BJ (cell line): ENCODE measurements at regions not wholly inside any gene's neighbourhood (a gene's known extent, or its start where the extent isn't known, plus 50 kb on each side); places are given as distances from the start of the nearest gene placed in this dataset.

ENCODE experiments used
- CTCF ChIA-PET: fragments of 350-600 bp; formaldehyde crosslinking; extraction: SDS; loops from one replicate; lab custom pipeline; 2021; ENCODE audit warnings: antibody characterized with exemption, inconsistent platforms; lab: Yijun Ruan, JAX
- POLR2A ChIA-PET: fragments of 300-600 bp; sonication (Branson Sonifier 250); formaldehyde crosslinking; extraction: SDS; loops from one replicate; lab custom pipeline; 2021; ENCODE audit warnings: antibody characterized with exemption; lab: Charles Lee
- DNase-seq: peaks from one replicate; pipeline ENCODE4 v3.0.0-alpha.2; 2011; ENCODE audit warnings: low read depth
- H3K27me3 ChIP-seq: 2 replicates; pipeline ENCODE4 v1.6.0; 2011; ENCODE audit warnings: low read length; ENCODE audit not compliant: control insufficient read depth, insufficient read depth
- H3K36me3 ChIP-seq: 2 replicates; pipeline ENCODE4 v1.5.1; 2011; ENCODE audit warnings: low read length; ENCODE audit not compliant: control insufficient read depth, insufficient read depth
- H3K4me3 ChIP-seq: 2 replicates; pipeline ENCODE4 v1.5.1; 2011; ENCODE audit warnings: low read depth, mild to moderate bottlenecking, control low read depth, low read length
- CTCF ChIP-seq: IDR thresholded peaks from 2 replicates; pipeline ENCODE4 v1.5.1; 2011; ENCODE audit warnings: low read depth, mild to moderate bottlenecking, control low read depth, inconsistent platforms, low read length, moderate library complexity; ENCODE audit not compliant: insufficient read depth

- no peak for TF ChIP-seq CTCF
- CTCF ChIA-PET, result no interaction called here
- H3K36me3 ChIP-seq, result no peaks in the 10 kb centered on the region
- POLR2A ChIA-PET, result no interaction called here
- DNase-seq, result no peak
- no peaks in the 10 kb centered on the region for H3K27me3 ChIP-seq
- no peak overlapping the region for H3K4me3 ChIP-seq
Measured at GRCh38 chr4:115923152-115923551, 809.7 kb upstream of the NDST4 start.

- no peak overlapping the region for H3K4me3 ChIP-seq
- CTCF ChIA-PET, result no interaction called here
- TF ChIP-seq CTCF, result no peak
- POLR2A ChIA-PET, result no interaction called here
- no peaks in the 10 kb centered on the region for H3K36me3 ChIP-seq
- DNase-seq, result no peak
- no peaks in the 10 kb centered on the region for H3K27me3 ChIP-seq
Measured at GRCh38 chr4:115920637-115921036, 807.2 kb upstream of the NDST4 start.

- POLR2A ChIA-PET, result no interaction called here
- CTCF ChIA-PET, result no interaction called here
- no peak for TF ChIP-seq CTCF
- Histone ChIP-seq H3K36me3 (no peaks in the 10 kb centered on the region), H3K4me3 (no peak overlapping the region), H3K27me3 (no peaks in the 10 kb centered on the region)
- no peak for DNase-seq
Measured at GRCh38 chr4:115918149-115918548, 804.7 kb upstream of the NDST4 start.

- Histone ChIP-seq H3K27me3 (no peaks in the 10 kb centered on the region), H3K4me3 (no peak overlapping the region), H3K36me3 (no peaks in the 10 kb centered on the region)
- POLR2A ChIA-PET, result no interaction called here
- no peak for DNase-seq
- CTCF ChIA-PET, result no interaction called here
- TF ChIP-seq CTCF, result no peak
Measured at GRCh38 chr4:115906428-115906827, 793.0 kb upstream of the NDST4 start.

- DNase-seq, result no peak
- ChIA-PET CTCF (no interaction called here), POLR2A (no interaction called here)
- H3K27me3 ChIP-seq, result no peaks in the 10 kb centered on the region
- TF ChIP-seq CTCF, result no peak
- no peak overlapping the region for H3K4me3 ChIP-seq
- no peaks in the 10 kb centered on the region for H3K36me3 ChIP-seq
Measured at GRCh38 chr4:115883847-115884246, 770.4 kb upstream of the NDST4 start.
